Left renal pelvis (tissue), 4 donors: ENCODE measurements at regions not wholly inside any gene's neighbourhood (a gene's known extent, or its start where the extent isn't known, plus 50 kb on each side); places are given as distances from the start of the nearest gene placed in this dataset.

Source experiments
- DNase-seq, 4 donors: peaks; one replicate each; pipeline ENCODE4 v3.0.0-alpha.2; 2013; ENCODE audit warnings: low read depth in 4 of 4, low spot score in 3 of 4

DNA sequence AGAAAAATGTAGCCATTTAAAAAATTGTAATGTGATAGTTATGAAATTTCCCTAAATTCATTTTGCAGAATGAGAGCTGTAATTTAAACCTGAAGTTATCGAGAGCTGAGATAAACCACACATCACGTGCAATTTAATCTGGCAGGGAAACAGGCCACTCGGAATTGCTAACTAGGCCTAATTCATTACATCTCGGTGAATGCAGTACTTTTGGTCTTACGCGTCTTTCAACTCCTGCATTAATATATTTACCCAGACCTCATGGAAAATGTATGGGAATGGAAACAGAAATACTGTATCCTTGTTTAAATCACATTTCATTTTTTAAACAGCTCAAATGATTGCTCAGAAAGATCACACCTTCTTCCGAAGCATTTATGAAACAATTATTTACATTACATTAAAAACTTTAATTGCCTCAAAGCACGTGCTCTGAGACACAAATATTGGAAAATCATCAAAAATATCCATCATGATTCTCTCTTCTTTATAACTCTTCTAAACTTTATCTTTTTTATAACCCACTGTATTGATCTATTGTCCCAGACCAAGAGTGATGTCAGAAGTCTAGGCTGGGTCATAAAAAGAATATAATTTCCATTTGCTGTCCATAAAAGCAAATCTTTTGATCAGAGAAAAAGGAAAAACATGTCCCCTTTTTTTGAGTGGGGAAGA is 111.7 kb upstream of the MYL2 start:
- no peak for DNase-seq

DNA sequence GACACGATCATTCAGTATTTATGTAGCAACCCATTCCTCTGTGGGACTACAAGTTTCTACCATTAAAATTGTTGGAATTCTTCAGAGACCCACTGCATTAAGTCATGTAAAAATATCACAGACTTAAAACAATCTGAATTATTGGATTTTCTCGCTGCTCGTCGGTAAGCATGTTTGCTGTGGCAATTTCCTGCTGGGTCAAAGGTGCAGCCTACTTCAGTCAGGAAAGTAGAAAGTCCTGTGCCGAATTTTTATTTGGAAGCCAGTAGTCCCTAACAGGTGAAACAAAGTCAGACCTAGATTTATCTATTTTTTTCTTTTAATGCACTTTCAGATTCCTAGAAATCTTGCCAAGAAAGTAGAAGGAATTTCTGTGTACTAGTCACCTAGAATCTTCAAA is 110.4 kb upstream of the MYL2 start:
- no peak for DNase-seq

DNA sequence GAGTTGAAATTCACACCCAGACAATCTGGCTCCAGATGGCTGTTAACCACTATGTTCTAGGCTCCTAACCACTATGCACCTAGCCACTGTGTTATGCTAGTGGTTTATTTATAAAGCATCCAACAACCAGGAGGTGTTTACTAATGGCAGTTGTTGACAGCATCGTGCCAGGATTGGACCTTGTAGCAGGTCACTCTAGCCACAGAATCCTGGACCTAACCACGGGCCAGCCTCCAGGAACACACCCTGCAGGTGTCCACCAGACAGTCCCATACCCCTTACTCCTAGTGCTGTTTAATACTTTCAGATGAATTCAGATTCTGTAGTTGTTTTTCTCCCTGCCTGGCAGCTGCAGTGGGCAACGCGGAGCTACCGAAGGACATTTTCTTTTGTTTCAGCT is 109.4 kb upstream of the MYL2 start:
- no peak for DNase-seq

DNA sequence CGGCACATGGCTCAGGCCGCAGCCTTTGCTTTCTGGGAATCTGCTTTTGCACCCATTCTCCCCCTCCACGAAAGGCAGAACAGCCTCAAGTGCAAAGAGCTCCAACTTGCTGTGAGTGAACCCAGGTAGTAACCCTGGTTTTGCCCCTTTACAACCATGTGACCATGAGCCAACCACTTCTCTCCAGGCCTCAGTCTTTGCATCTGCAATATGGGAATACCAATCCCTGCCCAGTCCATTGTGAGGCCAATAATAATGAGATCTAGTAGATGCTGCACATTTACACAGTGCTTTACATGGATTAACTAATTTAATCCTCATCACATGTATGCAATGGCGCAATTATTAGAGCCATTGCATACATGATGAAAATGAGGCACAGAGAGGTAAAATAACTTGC is 108.9 kb upstream of the MYL2 start:
- DNase-seq, result no peak

DNA sequence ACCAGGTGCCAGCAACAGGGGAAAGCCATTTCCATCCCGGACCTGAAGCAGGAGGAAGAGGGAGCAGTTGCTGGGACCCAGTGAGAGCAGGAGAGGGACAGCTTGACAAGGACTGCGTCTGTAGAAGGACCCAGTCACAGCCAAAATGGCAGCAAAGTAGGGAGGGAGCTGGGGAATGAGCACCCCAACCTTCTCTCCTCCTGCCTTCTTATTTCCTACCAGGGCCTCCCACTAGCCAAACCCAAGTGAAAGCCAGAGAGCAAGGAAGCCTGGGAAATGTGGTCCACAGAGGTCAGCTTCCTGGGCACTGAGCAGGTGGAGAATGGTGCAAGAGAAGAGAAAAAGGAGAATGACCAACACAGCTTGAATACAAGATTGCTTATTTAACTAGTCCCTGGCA is 108.5 kb upstream of the MYL2 start:
- DNase-seq, result no peak

DNA sequence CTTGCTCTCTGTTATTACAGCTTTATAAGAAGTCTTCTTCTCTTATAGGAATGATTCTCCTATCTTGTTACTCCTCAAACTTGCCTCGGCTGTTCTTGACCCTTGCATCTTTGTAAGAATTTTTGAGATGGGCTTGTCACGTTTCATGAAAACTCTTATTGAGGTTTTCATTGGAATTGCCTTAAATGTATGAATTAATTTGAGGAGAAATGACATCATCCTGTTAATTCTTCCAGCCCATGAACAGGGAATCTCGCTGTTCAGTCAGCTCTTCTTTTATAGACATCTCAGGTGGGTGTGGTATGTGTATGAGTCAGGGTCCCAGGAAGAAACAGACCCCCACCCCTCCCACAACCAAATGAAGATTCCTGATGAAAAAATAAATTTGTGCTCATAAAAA is 107.1 kb upstream of the MYL2 start:
- no peak for DNase-seq

DNA sequence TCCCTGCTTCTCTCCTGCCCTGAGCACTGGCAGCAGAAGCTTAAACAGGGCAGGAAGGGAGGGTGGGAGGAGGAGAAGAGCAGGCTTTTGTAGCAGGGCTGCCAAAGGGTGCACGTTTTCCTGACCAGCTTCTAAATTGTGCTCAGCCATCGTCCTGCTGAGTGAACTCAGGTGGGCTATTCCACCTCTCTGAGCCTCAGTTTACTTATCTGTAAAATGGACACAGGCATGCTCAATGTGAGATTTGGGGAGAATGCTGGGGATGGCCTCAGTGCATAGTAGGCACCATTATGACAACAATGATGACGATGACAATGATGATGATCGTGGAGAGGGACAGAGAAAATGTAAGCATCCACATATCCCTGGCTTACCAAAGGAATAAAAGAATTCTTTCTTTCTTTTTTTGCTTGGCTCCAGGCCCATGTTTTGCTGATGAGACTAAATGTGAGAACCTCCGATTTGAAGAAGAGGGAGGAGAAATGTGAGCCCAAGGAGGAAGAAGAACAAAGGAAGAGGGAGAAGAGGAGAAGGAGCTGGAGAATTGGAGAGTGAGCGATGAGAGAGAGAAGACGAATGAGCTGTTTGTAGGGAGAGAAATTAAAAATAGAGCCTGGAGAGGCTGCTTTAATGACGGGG is 105.5 kb upstream of the MYL2 start:
- DNase-seq, result no peak

DNA sequence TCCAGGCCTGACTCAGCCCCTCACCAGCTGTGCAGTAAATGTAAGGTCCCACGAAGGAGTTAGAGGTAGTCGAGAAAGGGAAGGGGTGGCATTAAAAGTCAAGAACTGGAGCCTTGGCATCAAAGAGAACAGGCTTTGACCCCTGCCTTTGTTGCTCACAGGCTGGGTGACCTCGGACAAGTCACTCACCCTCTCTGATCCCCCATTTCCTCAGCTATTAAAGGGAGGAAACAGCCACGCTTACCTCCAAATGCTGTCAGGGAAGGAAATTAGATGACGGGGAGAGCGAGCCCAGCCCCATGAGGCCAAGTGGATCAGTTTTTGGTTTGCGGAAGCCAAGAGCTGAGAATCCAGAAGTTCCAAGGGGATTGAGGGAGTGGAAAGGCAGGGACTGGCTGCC is 104.9 kb upstream of the MYL2 start:
- DNase-seq, result no peak

DNA sequence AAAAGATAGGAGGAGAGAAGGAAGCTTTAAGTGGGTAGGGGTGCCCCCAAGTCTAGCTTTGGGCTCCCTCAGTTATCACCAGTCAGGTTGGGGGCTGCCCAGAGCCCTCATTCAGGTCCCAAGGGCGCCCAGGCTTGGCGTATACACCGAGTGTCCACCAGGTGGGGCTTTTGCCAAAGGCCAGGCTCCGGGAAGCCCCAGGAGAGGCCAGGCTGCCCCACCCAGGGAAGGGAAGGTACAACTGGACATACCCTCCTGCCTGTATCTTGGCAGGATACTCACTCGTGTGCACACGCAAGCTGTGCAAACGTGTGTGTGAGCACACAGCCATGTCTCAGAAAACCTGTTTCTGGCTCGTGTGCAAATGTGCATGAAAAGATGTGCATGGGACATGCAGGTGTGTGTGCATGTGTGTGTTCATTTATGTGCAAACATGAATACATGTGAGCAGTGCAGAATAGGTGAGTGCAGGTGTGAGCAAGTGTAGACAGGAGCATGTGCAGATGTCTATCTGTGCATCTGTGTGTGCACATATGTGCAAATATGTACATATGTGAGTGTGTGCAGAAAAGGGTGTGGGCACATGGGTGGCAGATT is 103.9 kb upstream of the MYL2 start:
- DNase-seq, result no peak

DNA sequence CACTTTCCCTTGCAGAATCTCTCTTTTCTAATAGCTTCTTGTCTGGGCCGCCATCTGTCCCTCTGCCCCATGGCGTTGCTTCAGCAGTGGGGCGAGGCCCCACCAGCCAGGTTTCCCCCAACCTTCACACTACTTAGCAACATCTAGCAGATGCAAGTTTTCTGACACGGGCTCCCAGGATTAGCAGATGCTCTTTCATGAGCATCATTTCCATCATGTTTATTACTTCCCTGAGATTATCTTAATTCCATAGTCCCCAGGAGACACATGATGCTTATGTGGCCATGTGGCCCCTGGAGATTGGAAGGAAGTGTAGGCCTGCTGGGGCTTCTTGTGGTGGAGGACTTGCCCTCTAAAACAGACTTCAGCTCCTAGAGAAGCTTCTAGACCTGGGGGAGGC is 102.0 kb upstream of the MYL2 start:
- DNase-seq, result no peak

DNA sequence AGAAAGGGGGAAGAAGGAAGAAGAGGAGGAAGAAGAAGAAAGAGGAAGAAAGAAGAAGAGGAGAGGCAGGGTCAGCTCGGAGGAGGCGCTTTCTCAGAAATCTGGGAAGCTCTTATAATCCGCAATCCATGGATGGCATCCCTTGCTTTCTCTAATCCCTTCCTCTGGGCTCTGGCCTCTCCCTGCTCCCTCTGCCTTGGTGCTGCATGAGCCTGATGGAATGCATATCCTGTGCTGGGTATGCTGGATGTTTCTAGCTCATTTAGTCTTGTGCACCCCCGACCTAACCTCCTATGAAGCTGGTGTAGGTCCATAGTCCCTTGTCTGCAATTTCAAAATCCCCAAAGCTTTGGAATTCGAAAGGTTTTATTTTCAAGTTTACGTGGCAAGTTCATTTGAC is 94.2 kb upstream of the MYL2 start:
- DNase-seq, result no peak

DNA sequence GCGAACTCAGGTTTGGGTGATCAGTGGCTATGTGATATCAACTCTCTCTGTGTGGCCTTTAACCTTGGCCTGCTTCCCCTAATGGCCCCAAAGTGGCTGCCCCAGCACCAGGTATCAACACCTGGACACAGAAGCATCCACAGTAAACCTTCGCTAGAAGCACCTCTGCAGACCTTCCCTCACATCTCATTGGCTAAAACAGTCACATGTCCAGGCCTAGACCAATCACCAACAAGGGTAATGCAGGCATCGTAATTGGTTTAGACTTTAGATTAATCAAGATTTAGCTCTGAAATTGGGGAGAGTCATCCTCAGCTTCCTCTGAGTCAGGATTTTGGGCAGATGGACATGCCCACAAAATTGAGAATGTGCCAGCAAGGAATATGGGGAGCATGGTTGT is 92.5 kb upstream of the MYL2 start:
- no peak for DNase-seq

DNA sequence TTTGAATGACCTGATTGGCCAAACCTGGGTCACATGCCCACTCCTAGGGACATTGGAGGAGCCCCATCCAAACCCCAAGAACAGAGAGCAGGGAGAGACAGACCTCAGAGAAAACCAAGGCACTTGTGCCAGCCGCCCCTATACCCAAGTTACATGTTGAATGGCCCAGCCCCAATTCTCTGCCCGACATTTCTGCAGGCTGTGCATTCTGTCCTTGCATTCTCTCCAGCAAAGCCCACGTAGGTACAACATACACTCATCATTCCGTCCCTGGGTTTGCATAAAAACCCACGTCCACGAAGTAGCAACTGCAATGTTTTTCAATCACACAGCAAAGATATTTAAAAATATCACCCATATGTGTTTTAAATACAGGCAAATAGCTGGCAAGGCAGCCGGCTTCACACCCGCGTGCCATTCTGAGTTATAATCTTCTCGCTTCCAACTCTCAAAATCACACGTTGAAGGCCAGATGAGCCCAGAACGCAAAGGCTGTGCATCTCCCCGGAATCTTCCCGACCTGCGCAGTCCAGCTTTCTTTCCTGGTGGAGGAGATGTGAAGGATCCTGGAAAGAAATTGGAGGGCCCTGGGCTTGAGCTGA is 91.7 kb upstream of the MYL2 start:
- no peak for DNase-seq

DNA sequence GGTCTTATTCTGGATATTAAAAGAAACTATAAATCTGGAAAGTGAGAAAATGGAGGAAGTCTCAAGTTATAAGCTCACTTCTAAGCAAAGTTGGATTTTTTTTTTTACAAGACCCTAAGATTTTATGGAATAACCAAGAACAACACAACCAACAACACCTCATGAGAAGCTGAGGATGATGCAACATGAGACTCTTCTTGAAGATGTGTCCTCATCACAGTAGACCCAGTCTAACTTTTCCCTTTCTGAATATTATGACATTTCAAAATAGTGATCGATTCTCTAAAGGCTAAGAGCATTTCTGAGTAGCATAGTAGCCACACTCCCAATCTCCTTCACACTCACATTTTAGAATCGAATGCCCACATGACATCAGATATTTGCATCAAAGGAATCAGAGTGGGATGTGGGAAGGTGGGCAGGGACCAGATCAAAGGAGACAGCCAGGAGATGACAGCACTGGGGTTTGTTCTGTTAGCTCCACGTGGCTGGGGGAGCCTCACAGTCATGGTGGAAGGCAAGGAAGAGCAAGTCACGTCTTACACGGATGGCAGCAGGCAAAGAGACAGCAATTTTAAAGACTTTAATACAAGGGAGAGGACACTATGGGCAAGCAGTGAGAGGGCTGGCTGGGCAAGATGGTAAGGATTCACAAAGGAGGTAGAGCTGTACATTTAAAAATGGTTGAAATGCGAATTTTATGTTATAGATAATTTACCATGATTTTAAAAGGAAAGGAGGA is 90.7 kb upstream of the MYL2 start:
- DNase-seq, result no peak

DNA sequence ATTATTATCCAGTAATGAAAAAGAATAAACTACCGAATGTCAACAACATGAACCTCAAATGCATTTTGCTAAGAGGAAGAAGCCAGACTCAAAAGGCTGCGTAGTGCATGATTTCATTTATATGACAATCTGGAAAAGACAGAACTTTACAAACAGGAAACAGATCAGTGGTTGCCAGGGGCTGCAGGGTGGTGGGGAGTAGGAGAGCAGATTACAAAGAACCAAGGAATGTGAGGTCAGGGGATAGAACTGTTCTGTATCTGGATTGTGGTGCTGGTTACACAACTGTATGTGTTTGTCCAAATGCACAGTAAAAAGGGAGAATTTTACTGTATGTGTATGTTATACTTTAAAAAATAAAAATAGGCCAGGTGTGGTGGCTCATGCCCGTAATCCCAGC is 89.7 kb upstream of the MYL2 start:
- no peak for DNase-seq

DNA sequence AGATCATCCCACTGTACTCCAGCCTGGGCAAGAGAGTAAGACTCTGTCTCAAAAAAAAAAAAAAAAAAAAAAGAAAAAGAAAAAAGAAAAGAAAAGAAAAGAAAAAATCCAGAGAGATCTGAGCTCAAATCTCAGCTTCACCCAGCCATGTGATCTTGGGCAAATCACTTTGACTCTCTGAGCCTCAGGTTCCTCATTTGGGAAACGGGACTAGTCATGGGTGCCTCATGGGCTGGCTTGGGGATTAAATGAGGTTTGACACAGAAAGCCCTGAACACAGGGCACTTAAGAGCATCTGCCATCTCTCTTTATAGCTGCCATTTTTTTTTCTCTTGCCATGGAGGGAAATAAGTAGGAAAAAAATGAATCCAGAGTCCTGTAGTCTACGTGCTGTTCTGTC is 86.2 kb upstream of the MYL2 start:
- no peak for DNase-seq

DNA sequence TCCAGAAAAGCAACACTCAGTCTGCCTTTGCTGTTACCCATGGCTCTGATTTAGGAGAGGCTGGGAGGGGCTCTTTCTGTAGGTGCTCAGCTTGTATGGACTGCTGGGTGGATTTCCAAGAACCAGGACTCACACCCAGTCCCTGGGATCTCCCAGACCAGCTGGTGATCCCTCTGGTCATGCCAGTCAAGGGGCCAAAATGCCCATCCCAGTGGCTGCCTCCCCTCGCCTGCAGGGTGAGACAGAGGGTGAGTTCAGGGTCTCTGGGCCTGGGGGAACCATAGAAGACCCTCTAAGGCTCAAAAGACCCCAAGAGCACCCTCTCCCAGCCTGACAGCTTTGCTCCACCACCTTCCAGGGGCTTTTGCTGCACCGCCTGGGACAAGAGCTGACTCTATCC is 78.6 kb upstream of the MYL2 start:
- no peak for DNase-seq

DNA sequence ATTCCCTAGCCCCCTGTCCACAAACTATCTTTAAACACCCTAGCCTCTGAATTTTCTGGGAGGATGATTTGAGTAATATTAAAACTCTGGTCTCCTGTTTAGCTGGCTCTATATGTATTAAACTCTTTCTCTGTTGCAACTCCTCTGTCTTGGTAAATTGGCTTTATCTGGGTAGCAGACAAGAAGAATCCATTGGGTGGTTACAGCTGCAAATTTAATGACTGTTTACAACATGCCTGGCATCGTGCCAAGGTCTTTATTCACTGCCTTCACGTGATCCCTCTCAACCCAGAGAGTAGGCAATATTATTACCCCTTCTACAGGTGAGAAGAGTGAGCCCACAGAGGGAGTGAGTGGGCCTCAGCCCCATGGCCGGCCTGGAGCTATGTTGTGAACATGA is 77.8 kb upstream of the MYL2 start:
- DNase-seq, result no peak

DNA sequence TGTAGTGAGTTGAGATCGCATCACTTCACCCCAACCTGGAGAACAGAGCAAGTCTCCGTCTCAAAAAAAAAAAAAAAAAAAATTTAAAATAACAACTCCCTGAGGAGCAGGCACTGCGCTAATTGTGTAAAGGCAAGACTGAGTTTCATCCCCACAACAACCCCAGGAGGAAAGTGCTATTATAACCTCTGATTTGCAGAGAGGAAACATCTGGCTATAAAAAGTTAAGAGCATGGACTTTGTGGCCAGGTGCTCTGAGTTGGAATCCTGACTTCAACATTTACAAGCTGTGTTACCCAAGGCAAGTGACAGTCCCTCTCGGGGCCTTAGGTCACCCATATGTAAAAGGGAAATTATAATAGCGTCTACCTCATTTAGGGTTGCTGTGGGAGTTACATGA is 76.0 kb upstream of the MYL2 start:
- DNase-seq, result no peak

DNA sequence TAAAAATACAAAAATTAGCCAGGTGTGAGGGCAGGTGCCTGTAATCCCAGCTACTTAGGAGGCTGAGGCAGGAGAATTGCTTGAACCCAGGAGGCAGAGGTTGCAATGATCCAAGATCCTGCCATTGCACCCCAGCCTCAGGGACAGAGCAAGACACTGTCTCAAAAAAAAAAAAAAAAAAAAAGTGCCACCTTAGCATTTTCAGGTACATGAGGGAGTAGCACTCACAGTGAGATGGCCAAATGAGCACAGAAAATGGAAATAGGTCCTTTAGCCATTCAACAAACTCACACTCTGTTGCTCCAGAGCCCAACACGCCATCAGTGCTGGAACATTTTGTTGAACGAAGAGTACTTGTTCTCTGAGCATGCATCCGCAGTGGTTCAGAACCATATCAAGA is 75.2 kb upstream of the MYL2 start:
- no peak for DNase-seq

DNA sequence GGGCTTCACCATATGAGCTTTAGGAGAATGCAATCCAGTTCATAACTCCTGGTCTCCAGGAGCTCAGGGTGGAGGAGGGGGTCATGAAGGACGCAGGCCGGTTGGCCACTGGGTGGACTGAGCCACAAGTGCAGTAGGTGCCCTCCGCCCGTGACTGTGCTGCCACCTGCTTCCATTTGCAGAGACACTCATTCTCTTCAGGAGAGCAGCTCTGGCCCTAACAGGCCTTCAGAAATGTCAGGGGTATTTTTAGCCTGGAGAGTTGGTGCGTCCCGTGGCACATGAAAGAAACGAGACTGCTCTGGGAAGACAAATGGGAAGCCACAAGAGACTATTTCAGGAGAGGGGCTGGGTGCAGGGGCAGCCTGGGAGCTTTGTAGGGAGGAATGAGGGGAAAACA is 74.6 kb upstream of the MYL2 start:
- DNase-seq, result no peak

DNA sequence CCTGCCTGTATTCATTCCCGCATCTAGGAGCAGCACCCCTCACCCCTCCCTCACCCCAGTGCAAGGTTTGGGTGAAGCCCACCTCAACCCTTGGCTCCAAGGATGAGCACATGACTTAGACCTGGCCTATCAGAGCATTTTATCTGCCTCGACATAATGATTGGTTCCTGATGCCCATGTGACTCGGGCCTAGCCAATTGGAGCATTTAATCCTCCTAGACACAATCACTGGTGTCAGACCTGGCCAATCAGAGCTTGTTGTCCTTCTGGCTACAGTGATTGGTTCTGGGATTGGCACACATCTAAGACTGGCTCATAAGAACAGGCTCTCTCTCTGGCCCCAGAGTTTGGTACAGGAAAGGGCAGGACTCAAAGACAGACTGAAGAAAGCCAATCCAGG is 73.1 kb upstream of the MYL2 start:
- no peak for DNase-seq
